IPS-11a (cell line): ENCODE measurements at regions not wholly inside any gene's neighbourhood (a gene's known extent, or its start where the extent isn't known, plus 50 kb on each side); places are given as distances from the start of the nearest gene placed in this dataset.

Experiments used
- H3K4me3 ChIP-seq: one replicate; pipeline ENCODE4 v1.5.1; 2013; ENCODE audit warnings: low read depth, low read length, control low read depth

DNA sequence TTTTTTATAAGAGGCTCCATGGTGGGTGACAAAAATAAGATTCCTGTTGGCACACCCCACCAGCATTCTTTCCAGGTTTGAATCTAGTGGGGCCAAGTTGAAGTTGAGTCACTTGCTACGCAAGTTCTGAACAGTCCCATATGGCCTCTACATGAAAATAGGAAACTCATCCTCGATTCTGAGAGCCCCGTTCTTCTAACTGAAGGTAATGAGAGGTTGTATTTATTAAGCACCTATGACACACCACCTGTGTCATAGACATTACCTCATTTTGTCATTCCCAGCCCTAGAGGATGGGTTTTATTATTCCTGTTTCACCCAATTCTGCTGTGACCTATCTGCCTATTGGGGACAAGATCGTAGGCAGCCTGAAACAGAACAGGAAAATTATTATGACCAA is 131.7 kb downstream of the ACTL7B start:
- no peak overlapping the region for H3K4me3 ChIP-seq

DNA sequence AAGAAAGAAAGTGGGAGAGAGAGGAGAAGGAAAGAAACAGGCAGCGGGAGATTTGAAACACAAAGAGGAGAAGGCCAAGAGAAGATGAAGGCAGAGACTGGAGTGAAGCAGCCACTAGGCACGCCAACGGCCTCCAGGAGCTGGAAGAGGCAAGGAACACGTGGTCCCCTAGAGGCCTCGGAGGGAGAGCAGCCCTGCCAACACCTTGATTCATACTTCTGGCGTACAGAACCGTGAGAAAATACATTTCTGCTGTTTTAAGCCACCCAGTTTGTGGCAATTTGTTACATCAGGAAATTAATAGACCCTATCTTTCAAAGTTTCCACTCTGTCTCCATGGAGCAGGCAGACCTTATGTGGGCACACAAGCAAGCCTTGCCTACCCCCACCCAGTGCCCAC is 133.4 kb downstream of the ACTL7B start:
- H3K4me3 ChIP-seq = no peak overlapping the region

DNA sequence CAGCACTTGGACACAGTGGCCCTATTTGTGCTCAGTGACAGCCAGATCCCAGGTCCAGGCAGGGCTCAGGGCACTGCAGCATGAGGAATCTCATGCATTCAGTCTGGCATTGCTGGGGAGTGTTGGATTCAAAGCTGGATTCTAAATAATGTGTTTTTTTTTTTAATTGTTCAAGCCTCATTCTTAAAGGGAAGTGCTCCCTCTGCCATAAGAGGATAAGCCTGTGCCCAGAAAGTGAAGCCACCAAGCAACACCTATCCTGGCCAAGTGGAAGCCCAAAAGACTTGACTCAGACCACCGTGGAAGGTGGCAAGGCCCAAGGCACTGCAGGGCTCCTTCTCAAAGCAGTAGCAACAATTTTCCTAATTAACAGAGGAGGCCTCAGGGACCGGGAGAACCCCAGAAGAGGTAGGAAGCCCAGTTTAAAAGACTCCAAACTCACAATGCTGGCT is 135.6 kb downstream of the ACTL7B start:
- no peak overlapping the region for H3K4me3 ChIP-seq

DNA sequence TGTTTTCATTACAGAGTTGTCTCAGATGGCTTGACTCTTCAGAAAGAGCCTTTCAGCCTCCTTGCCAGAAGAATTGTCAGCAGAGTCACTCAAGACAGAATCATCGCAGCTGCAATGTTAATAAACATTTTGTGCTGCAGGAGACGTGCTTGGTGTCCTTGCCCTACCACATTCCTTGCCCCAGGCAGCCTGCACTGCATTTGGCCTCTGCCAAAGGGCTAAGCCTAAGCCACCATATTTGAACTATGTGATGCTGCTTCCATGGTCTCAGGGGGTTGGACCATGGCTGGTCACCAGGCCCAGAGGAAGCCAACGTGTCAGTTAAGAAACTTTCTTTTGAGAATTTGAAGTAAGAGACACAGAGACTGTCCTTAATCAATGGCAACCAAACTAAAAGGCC is 145.4 kb downstream of the ACTL7B start:
- H3K4me3 ChIP-seq = no peak overlapping the region

- H3K4me3 ChIP-seq = no peak overlapping the region
Measured at GRCh38 chr9:108709997-108710396, 145.8 kb downstream of the ACTL7B start.

DNA sequence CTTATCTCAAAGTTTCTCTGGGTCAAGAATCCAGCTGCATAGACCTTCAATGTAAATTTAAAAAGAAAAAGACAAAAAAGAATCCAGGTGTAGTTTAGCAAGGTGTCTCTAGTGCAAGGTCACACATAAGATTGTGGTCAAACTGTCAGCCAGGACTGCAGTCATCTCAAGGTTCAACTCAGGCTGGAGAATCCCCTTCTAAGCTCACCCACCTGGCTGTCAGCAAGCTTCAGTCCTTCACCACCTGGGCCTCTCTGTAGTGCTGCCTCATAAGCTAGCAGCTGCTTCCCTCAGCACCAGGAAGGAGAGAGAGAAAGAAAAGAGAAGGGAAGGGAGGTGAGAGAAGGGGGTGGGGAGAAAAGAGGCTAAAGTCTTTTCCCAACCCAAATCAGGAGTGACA is 146.7 kb downstream of the ACTL7B start:
- no peak overlapping the region for H3K4me3 ChIP-seq

DNA sequence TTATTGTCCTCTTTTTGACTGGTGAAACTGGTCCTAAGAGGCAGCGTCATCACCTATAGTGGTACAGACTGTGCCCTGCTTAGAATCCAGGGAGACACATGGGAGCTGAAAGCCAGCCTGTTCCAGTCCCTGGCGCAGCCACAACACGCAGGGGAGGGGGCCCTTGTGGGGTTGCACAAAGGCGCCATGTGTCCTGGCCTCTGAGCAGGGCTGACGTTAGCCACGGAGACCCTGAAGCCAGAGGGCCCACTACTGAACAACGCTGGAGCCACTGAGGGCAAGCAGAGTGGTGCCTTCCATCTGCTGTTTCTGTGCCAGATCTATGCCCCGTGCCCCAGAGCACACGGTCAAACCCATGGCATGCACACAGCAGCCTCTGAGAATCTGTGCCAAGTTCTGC is 147.3 kb downstream of the ACTL7B start:
- no peak overlapping the region for H3K4me3 ChIP-seq

DNA sequence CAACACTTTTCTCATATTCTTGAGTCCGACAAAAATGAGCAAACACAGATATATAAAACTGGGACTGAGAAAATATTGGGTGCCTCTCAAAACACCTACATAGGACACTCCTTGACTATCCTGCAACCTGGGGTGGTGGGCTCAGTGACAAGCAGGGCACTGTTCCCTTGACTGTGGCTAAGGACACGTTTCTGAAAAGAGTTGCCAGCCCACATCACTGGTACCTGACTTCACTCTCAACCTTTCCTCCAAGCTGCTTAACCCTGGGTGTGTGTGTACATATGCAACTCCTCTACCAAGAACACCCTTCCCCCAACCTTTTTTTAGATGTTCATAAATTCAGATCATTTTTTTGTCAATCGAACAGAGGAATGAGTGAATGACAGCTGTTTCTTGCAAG is 148.7 kb downstream of the ACTL7B start:
- no peak overlapping the region for H3K4me3 ChIP-seq

DNA sequence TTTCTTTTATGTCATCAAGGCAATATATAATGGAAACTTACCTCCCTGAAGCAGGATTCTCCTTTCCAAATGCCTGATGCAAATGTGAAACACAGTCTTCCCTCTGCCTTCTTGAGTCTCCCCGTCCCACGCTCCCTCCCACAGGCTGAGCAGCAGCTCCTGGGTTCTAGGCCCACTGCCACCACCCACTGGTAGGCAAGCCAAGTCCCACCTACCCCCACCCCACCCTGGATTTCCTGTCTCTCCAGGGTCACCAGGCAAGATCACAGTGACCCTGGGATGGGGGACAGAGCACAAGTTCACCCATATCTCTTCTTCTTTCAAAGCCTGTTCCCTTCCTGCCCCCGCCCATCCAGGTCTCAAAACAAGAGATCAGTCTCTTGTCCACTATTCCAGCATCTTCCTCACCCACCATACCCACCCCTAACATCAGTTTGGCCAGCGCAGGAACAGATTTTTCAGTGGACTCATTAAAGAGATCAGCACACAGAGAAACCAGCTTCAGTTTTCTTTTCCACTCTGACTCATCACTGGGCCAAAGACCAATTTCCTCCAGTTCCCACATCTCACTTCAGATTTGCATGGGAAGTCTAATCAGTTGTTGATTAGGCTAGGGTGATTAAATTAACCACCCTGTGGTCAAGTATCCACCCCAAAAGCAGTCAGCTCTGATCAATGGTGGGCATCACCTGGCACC is 151.5 kb downstream of the ACTL7B start:
- no peak overlapping the region for H3K4me3 ChIP-seq

GRCh38 chr9:108703429-108703828 is 152.4 kb downstream of the ACTL7B start:
- H3K4me3 ChIP-seq = no peak overlapping the region

- H3K4me3 ChIP-seq = no peak overlapping the region
Measured at GRCh38 chr9:108702681-108703080, 153.1 kb downstream of the ACTL7B start.

DNA sequence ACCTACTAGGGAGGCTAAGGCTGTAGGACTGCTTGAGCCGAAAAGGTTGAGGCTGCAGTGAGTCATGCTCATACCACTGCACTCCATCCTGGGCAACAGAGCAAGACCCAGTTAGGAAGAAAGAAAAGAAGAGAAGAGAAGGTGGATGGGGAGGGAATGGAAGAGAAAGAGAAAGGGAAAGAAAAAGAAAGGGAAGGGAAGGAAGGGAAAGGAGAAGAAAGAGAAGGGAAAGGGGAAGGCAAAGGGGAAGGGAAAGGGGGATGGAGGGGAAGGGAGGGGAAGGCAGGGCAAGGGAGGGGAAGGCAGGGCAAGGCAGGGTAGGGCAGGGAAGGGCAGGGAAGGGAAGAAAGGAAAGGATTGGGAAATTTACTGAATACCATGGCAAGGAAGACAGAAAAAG is 157.0 kb downstream of the ACTL7B start:
- no peak overlapping the region for H3K4me3 ChIP-seq

- no peak overlapping the region for H3K4me3 ChIP-seq
Measured at GRCh38 chr9:108698231-108698630, 157.6 kb downstream of the ACTL7B start.

DNA sequence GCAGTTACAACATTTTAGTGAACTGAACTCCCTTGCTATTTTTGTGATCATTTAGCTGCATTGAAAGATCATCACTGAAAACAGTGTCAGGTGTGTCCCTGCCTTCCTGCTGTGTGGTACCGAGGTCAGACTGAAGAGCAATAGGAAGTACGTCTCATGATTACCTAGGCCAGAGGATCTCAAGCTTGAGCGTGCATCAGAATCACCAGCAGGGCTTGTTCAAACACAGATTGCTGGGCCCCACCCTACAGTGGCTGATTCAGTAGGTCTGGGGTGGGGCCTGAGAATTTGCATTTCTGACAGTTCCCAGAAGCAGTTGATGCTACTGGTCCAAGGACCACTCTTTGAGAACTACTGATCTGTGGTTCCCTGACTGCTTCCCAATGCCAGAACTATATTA is 159.6 kb downstream of the ACTL7B start:
- H3K4me3 ChIP-seq = no peak overlapping the region

- no peak overlapping the region for H3K4me3 ChIP-seq
Measured at GRCh38 chr9:108694170-108694569, 161.6 kb downstream of the ACTL7B start.

DNA sequence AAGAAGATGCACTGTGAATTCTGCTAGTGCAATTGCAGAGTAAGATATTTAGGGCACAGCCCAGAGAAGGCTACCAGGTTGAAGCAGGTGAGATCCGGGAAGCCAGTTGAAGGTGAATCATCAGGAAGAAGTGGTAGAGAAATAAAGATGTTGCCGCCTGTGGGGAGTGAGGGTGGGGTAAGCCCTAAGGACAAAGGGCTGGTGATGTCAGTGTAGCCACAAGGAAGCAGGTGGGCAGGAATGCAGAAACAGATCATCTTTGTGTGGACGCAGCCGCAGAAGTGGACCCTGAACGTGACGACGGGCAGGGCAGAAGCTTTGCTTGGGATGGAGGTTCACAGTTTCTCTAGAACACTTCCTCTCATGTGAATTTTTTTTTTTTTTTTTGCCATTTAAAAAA is 164.2 kb downstream of the ACTL7B start:
- H3K4me3 ChIP-seq = no peak overlapping the region

- no peak overlapping the region for H3K4me3 ChIP-seq
Measured at GRCh38 chr9:108688676-108689075, 167.1 kb downstream of the ACTL7B start.

DNA sequence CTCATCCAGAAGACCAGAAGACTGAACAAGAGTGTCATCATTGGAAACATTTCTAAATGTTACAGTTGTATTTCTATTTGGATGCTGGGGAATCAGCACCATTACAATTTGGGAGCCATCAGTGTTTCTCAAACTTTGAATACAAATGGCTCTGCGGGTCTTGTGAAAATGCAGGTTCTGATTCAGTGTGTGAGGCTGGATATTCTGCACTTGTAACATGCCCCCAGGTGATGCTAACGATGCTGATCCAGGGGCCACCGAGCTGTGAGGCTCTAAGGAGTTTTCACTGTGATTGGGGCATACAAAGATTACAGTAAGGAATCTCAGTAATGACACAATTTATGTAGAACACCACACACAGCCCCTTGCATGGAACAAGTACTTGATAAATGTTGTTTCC is 167.7 kb downstream of the ACTL7B start:
- no peak overlapping the region for H3K4me3 ChIP-seq

GRCh38 chr9:108687006-108687987 is 168.5 kb downstream of the ACTL7B start:
- H3K4me3 ChIP-seq = no peak overlapping the region

DNA sequence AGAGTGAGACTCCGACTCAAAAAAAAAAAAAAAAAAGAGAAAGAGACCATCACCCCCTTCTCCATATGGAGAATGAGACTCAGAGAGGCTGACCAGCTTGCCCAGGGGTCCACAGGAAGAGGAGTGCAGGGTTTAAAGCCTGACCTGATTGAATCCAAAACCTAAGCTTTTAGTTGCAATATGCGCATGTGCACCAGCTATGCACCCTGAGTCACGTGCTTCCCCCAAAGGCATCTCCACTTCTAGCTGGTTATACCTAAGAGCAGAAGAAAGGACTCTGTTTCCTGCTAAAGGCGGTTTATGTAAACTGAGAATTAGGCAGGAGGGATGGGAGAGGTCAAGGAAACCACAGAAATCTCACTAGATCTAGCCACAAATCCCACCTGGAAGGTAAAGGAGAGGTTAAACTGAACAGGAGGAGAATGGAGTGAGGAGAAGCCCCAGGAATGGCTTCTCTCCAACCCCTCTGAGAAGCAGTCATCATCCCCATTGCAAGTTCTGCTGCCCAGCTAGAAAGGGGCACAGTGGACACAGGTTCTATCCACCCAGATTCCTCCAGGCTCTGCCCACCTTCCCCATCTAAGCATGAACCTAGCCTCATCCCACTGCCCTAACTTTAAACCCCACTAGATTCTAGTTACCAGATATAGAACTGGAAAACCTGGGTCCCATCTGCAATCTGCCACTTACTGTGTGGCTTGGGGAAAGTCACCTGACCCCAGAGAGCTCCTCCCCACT is 171.3 kb downstream of the ACTL7B start:
- H3K4me3 ChIP-seq = no peak overlapping the region

- H3K4me3 ChIP-seq = no peak overlapping the region
Measured at GRCh38 chr9:108683245-108683644, 172.5 kb downstream of the ACTL7B start.
